NCI-H345 (cell line): ENCODE measurements at regions not wholly inside any gene's neighbourhood (a gene's known extent, or its start where the extent isn't known, plus 50 kb on each side); places are given as distances from the start of the nearest gene placed in this dataset.

Experiments
- DNase-seq: peaks from one replicate; lab custom pipeline; 2025; lab: John Stamatoyannopoulos, UW

DNA sequence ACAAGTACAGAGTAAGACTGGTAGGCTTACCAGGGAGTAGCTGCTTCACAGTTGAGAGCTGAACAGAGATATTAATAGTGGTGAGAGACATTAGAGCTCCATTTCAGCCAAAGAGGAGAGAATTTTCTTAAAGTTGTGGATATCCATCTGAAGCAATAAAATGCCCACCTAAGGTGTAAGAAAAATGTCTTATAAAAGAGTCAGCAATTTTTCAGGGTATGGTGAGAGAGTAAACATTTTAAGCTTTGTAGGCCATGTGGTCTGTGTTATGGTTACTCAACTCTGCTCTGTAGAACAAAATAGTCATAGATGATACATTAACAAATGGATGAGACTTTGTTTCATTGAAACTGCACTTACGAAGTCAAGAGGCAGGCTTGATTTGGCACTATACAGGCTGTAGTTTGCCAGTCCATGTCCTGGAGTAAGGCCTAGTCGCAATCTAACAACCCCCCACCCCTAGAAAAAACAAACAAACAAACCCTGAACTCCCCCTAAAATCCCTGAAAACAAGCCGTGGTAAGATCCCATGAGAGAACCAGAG, 945.4 kb upstream of the SEMA6A start:
- DNase-seq = no peak

DNA sequence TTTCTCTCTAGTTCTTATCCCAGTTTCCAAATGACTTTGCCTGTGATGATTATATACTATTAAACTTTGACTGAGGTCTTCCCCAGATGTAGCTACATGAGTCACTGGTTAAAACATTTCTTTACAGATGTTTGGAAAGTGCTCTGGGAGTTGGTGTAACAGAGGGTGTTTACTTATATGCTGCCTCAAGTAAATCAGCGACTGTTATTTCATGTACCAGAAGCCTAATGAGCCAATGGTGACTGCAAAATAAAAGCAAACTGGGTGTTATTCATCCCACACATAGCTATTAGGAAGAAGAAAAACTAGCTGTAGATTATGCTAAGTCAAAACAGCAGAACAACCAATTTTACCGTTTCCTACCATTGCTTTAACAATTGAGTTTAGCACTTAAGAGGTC, 929.7 kb upstream of the SEMA6A start:
- DNase-seq = no peak

DNA sequence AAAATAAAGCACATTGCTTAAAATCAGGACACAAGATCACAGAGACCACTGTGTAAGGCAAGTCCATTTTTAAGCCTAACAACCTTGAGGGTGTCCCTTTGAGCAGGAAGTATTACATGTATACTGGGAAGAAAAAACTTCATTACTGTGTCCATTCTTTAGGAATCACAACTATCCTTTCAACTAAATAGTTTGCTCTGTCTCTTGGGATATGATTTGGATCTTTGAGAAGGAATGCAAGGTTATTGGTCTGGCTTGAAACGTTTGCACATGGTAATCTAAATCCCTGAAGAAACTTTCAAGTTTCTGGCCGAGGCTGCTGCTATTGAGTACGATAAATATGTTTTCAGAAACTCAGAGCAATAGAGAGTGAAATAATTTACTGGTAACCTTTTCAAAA, 923.0 kb upstream of the SEMA6A start:
- DNase-seq = no peak

DNA sequence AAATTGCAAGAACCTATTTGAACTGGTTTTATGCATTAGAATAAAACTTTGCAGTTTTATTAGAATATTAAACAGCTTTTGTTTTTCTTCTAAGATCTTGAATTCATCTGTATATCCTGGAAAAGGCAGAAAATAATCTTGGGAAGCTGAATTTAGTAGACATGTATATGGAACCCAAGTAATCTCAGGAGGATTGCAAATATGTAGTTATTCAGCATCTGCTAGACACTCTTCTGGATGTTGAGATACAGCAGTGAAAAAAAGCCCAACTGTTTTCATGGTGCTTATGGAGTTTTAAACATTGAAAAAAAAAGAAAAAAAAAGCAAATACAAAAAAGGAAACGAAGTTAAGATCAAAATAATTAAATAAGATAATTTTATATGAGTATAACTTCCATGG, 922.2 kb upstream of the SEMA6A start:
- no peak for DNase-seq

DNA sequence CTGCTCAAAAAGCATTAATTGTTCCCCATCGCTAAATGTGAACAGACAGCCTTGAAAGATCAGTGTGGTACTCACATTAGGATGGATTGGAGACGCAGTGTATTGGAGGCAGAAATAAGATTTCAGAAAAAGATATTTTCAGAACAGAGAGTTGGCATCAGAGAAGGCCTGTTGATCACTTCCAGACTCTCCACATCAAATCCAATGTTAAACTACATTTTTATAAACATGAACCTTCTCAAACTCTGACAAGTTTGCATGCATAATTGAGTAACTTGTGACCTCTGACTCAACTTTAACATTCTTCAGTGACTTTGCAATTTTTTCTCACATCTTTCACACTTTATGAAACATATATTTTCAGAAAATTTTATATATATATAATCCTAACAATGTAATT, 919.6 kb upstream of the SEMA6A start:
- DNase-seq = no peak

DNA sequence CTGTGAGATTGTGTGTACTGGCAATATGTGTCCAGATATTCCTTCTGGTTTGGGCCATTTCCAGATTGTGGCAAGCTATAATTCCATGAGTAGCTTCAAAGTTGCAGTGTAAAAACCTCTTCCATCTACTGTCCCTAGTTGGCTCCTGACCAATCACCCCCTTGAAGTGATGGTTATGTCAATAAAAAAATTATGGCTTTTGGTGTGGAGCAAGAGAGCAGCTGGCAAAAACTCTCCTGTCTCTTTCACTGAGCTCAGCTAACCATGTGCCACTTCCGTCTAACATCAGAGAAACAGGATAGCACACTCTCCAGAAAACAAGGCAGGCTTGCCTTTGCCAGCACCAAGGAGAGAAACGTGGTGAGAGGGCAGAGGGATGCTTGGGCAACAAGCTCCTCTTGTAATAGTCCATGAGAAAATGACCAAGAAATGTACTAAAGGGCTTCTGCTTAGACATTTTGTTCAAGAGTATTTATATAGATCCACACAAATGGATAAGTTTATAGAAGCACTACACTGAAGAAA, 914.4 kb upstream of the SEMA6A start:
- DNase-seq = no peak

DNA sequence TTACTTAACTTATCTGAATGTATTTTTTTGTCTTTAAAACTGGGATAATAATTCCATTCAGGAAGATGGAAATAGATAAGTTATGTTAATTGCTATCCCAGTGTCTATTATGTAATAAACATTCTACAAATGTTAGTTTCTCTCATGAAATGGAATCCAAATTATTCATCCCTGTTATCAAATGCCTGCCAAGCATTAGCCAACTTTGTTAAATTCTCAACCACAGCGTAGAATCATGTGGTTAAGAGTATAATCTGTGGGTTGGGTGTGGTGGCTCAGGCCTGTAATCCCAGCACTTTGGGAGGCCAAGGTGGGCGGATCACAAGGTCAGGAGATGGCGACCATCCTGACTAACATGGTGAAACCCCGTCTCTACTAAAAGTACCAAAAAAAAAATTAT, 912.9 kb upstream of the SEMA6A start:
- no peak for DNase-seq

DNA sequence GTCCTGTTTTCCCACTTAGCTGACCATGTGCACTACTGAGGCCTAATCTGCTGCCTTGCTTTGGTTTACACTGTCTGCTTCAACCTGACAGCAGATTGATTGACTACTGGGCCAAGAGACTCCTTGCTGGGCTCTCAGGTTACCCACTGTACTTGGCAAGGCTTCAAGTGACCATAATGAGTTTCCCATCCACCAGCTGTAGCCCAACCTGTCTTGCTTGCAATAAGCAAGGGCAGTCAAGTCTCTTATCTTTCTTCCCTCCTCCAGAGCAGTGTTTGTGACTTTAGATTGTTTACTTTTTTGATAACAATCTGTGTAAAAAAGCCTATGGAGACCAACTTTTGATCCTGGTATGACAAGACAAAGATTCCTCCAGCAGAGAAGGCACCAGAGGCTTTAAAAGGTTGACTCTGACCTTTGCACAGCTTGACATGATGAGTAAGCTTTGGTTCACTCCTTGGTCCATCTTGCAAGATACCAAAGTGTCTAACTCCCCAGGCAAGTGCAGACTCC, 912.3 kb upstream of the SEMA6A start:
- DNase-seq = no peak

DNA sequence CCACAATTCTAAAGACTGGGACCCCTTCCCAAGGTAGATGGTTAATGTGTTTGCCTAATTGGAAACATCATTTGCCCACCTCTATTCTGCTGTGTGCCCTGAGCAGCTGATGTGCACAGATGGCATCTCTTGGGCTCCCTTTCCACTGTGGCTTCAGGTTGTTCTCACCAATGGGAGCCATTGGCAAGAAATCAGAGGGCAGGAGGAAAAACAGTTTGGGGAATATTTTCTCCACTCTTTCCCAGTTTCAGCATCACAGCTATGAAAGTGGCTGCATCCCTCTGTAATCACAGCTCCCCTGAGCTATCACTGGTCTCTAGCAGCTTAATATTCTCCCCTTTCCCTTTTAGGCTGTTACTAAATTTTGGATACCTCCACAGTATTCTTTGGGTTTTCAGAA, 911.6 kb upstream of the SEMA6A start:
- DNase-seq = no peak

DNA sequence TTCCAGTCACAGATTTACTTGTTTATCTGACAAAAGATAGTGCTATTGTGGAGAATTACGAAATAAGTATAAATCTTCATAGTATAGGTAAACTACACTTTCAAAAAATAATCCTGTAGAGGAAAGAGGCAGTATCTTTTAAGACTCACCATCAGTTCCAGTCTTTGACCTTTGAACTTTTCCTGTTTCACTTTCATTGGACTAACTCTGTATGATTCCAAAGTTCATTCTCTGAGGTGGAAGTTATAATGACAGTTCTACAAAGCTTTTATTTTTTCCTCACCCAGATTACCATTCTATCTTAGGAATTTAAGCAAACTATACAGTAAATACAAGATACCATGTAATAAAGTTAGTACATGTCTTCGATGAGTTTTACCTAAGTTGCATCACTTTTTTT, 901.3 kb upstream of the SEMA6A start:
- DNase-seq = no peak

DNA sequence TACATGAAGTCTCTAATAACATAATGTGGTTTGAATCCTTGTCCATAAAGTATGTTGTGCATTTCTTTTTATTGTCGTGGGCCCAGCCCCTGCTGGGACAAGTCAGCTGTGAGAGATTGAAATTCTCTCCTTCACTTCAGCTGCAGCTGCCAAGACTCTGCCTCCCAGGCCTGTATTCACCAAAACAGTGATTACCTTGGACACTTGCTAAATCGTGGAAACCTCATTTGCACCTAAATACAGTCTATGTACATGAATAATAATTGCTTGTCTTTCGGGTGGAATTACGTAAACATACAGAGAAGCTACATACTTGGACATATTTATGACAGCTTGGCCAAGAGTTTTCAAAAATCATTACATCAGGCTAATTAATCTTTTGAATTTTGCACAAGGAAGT, 898.5 kb upstream of the SEMA6A start:
- DNase-seq = no peak

DNA sequence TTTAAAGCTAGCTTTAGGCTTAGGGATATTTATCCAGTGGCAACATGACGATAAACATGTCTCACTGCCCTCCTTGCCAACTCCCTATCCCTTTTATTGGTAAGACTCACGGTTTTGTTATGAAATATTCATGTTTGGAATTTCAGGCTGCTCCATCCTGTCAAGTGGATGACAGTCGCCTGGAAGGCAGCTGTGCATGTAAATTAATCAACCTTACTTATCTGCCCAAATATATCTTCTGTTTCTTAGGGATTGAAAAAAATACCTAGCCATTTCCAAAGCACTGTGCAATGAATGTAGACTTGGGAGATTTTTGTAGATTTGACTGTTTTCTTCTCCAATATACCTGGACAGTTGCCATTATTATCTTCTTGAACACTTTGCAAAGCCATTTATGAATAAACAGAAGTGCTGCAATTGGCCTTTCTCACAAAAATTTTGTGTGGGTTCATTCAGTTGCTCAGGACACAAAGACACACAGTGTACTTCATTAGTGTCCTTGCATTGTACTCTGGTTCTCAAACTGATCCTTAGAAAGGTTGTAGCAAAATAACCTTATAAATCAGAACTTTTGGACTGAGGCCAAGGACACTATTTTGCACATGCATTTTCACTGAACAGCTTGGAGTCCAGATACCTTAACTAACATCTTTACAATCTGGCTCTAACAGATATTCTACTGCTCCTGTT, 889.4 kb upstream of the SEMA6A start:
- no peak for DNase-seq

DNA sequence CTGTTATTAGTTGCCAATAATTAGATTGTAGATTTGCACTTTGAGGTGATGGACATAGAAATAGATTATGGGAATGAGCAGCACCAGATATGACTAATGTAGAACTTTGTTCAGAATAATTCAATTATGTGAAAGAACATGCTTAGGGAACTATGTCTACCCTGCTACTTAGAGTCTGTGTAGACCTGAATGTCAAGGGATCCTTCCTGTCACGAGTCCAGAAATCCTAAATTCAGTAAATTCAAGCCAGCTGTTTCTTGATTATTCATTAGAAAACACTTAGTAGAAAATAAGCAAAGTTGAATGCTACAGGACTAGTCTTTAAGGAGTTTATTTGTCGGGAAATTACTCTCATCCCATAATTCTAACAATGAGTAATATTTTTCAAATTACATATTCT, 887.3 kb upstream of the SEMA6A start:
- no peak for DNase-seq

DNA sequence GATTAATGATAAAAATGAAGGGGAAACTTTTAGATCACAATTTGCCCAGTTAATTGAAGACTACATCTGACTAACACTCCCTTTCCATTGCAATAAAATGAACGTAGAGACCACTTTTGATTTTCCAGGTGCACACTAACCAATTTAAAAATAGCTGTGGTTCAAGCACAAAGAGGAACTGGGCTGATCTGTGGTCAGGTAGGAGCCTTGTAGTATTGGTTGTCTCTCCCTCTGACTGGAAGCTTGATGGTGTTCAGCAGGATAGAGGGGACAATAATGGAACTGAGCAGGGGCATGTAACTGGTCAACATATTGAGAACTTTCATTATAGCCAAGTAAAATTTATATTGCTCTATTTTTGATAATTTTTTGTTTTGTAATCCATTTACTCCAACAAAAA, 886.8 kb upstream of the SEMA6A start:
- DNase-seq = no peak

DNA sequence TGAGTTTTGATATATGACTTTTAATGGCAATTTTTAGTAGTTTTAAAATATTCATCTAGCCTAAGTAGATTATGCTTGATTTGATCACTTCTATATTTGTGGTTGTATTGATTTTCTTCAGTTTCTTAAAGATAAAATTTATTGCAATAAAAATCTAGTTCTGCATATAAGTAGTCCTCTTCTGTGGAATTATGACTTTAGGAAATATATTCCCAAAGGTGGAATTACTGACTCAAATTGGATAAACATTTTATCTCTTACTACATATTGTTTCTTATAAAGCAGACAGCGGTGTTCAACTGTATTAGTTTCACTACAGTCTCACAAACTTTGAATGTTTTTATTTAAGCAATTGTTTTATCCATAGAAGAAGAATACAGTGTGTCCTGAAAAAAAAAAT, 883.0 kb upstream of the SEMA6A start:
- DNase-seq = no peak

DNA sequence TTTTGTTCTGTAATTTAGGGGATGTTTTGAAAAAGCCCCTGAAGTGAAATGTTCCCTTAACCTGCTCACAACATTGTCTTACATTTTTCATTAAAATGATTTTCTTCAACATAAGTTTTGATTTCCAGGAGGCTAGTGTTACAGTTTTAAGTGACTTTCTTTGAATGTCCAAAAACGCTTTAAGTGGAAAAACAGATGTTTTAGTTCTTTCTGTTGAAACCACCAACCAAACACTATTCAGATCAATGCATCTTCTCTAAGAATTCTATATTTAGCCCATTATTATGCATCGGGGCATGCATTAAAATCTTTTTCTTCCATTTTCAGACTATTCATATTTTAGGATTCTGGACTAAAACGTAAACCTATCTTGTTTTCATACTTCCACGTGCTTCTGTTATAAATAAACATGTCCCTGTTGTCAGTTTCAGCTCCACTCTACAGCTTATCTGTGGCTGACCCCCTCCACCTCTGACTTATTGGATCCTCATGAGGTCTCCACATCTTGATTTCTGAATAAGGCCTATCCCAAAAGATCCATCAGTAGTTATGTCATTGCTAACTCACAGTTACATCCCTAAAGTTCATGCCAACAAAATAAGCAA, 882.3 kb upstream of the SEMA6A start:
- no peak for DNase-seq

DNA sequence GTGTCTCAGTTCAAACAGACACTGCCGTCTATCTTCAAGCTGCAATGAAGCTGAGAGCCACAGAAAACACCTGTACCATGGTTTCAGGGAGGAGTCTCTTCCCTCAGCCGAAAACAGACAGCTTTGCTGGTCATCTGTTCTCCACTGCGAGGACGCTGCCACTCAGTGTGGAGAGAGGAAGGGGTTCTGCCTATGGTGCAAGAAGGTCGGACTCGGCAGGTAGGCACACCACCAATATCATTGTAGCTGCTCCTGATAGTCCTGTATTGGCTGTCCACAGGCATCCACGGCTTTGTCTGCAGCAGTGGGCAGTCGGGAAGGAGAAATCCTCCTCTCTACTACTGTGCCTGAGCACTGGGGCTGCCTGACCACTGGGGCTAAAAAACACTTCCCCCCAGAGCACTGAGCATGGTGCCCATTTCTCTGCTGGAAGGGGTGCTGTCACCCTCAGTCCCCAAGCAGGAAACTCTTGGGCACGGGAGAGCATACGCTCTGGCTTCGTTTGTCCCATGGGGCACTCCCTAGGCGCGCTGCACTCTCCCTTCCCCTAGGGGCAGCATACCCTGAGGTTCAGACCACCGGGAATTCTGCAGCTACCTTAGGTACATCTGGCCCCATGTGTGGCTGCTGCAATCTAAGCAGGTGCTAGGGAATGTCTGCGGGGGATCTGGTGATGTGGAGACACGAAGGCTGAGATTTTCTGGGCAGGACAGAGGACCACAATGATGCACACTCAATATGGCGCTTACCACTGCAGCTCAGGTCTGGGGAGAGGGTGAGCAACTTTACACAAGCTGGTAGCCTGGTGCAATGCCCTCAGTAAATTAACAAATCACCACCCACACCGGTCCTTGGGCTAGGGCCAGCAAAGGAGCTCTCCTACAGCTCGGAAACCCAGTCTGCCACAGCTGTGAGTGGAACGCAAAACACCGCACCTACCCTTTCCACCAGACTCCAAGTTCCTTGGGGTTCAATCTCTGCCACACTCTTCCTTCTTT, 880.9 kb upstream of the SEMA6A start:
- DNase-seq = no peak

DNA sequence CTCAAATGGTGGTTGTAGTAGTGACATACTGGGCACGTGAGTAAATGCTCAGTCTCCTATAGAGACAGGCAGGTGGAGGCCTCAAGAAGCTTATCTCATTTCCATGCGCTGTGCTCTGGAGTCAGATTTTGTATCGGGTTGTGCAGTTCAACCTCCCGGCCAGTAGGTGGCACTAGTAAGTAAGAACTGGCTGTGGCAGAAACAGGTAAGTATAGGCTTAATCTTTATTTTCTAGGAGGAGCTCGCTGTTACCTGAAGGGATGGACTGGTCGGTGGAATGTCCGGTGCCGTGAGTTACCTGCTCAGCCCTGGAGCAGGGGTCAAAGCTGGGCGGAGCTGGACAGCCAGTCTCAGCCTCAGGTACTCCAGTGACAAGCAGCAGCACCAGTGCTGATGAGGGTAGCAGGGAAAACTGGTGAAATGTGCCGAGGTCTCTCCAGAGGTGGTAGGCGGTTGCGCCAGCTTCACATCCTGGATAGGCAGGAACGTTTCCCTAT, 880.1 kb upstream of the SEMA6A start:
- DNase-seq = no peak

DNA sequence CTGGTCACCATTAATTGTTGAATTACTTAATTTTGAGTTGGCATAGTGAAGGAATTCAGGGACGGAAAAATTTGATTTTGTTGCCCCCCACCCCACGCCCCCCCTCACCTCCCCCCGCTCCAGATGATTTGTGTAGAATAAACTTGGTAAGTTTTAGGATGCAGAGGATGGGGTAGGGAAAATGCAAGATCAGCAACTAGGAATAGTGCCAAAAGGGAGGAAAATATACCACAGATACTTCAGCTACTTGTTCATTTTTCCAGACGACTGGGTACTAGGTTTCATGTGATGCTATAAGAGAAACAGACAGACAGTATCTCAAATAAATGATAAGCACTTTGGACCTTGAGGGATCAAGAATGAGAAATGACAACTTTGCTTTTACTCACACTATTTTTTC, 862.2 kb upstream of the SEMA6A start:
- no peak for DNase-seq

DNA sequence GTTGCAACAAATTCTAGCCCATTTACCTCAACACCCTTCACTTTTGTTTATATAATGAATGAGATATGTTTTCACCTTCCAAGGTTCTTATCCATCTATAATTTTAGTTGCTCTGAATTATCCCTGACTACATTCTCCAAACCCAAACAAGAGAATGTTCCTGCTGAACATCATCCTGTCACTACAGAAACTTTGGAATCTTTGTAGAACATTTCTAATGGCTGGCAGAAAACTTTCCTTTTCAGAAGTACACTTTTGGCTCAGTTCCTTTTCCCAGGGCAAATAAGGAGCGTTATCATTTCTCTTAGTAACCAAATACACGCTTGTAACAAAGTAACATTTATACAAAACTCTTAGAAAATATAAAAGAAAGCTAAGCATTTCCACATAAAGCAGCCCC, 860.6 kb upstream of the SEMA6A start:
- no peak for DNase-seq

DNA sequence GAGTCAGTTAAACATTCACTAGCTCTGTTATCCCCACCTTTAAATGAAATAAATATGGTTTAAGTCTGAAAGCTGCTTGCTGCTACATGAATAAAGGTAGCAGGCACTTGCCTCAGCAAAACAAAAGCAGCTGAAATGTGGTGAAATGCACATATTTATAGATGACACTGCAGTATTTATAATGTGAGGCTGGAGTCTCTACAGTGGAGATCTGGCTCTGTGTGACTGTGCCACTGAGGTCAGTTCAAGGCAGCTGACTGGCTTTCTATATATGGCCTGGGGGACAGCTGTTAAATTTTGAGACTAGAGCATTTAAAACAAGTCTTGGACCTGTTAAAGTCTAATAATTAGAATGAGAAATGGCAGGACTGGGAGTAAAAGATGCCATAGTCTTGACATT, 859.6 kb upstream of the SEMA6A start:
- no peak for DNase-seq

DNA sequence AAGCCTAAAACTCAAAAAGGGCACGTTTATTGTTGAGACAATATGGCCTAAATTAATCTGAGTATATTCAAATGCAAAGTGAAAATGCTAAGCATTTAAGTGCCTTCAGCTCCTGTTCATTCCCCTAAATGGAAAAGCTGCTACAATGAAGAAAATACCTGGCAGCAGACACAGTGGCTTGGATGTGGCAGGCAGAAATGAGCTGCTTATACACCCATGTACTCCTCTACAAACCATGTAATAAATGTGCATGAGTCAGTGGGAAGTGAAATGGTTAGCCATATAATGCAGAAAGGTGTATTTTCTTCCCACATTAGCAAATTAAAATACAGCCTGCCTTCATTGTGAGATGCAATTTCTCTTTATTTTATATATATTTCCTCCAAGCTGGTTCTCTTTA, 859.2 kb upstream of the SEMA6A start:
- DNase-seq = no peak
